ENCODE measurements at regions not wholly inside any gene's neighbourhood (a gene's known extent, or its start where the extent isn't known, plus 50 kb on each side); places are given as distances from the start of the nearest gene placed in this dataset.

DNA sequence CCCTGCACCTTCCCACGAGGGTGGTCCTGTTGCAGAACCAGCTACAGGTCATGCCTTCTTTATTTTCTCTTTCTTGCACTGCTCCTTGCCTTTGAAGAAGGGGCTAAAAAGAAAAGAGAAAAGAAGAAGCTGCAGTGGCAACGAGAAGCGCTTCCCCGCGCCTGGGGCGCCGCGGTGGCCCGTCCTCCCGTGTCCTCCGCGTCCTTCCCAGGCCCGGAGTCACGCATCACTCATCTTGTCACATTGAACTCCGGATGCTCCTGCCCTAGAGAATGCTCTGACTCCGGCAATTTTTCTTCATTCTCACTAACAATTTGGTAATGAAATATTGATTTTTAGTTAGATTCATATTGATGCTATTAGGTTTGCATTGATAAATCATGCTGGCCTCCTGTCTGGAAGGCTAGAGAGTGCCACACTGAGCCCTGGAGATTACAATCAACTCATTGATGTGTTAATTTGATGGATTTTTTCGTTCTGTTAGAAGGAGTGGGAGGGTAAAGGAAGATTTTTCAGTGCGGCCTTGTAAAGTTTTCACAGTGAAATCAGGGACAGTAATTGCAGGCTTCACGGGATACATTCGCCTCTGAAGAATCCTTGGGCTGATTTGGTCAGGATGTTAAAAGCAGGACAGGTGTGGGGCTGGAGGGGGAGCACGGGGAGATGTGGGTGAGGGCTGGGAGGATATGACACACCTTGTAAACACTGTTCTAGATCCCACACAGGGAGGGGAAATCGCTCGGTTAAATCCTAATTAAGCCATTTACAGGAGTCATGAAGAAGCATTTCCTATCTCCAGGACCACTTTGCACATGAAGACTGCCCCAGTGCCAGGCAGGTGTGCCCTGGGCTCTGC lies 349.3 kb downstream of the ZNF516 start:
- Histone ChIP-seq H3K4me3 (replicated peaks in 1 of 3; ENCODE audit: low read depth in 2 of 3, low read length in 3 of 3) (no peak overlapping the region), H4K20me1 (ENCODE audit: insufficient read depth, low read length) (no peaks in the 10 kb centered on the region), H2AFZ (ENCODE audit: insufficient read depth, low read depth, low read length, poor library complexity, severe bottlenecking) (no peak overlapping the region), H3K4me2 (replicated peaks; ENCODE audit: extremely low read depth, low read length, poor library complexity, severe bottlenecking) (no peak overlapping the region), H3K27me3 (ENCODE audit: control insufficient read depth in 2 of 2, insufficient read depth in 2 of 2, low read length in 2 of 2) (no peaks in the 10 kb centered on the region), H3K9me3 (replicated peaks in 1 of 2; ENCODE audit: control insufficient read depth in 1 of 2, insufficient read depth in 1 of 2, low read length in 2 of 2) (no peaks in the 10 kb centered on the region), H3K79me2 (ENCODE audit: insufficient read depth, low read length) (no peaks in the 10 kb centered on the region), H3K27ac (ENCODE audit: low read depth in 1 of 2, low read length in 2 of 2) (no peak overlapping the region), H3K9ac (ENCODE audit: insufficient read depth, low read length, poor library complexity, severe bottlenecking) (no peak overlapping the region), H3K36me3 (replicated peaks in 1 of 2; ENCODE audit: control insufficient read depth in 1 of 2, insufficient read depth in 2 of 2, low read length in 2 of 2) (no peaks in the 10 kb centered on the region), H3K4me1 (ENCODE audit: control insufficient read depth in 1 of 2, insufficient read depth in 2 of 2, low read length in 2 of 2) (no peaks in the 10 kb centered on the region)
- H3K27ac Mint-ChIP-seq, result no peak overlapping the region
- TF ChIP-seq, protein P1, sequence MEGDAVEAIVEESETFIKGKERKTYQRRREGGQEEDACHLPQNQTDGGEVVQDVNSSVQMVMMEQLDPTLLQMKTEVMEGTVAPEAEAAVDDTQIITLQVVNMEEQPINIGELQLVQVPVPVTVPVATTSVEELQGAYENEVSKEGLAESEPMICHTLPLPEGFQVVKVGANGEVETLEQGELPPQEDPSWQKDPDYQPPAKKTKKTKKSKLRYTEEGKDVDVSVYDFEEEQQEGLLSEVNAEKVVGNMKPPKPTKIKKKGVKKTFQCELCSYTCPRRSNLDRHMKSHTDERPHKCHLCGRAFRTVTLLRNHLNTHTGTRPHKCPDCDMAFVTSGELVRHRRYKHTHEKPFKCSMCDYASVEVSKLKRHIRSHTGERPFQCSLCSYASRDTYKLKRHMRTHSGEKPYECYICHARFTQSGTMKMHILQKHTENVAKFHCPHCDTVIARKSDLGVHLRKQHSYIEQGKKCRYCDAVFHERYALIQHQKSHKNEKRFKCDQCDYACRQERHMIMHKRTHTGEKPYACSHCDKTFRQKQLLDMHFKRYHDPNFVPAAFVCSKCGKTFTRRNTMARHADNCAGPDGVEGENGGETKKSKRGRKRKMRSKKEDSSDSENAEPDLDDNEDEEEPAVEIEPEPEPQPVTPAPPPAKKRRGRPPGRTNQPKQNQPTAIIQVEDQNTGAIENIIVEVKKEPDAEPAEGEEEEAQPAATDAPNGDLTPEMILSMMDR (IDR thresholded peaks at IDR 0.05), result no peak
- no peak overlapping the region for H3K4me3 Mint-ChIP-seq
- no peaks in the 10 kb centered on the region for H3K36me3 Mint-ChIP-seq
- no peak for DNase-seq
- intact Hi-C loops (cut with micrococcal nuclease), result no loop called here
- H3K4me1 Mint-ChIP-seq, result no peaks in the 10 kb centered on the region
- peaks cover 0 to 6% (median 2%) of the 10 kb centered on the region in 7 donors for H3K9me3 Mint-ChIP-seq
- WGBS (ENCODE audit: insufficient coverage), result 91% methylated on average over 9 of the region's 23 CpGs
- H3K27me3 Mint-ChIP-seq (ENCODE audit: low read depth in 3 of 3), result peaks cover 3 to 10% (median 5%) of the 10 kb centered on the region in 3 donors

DNA sequence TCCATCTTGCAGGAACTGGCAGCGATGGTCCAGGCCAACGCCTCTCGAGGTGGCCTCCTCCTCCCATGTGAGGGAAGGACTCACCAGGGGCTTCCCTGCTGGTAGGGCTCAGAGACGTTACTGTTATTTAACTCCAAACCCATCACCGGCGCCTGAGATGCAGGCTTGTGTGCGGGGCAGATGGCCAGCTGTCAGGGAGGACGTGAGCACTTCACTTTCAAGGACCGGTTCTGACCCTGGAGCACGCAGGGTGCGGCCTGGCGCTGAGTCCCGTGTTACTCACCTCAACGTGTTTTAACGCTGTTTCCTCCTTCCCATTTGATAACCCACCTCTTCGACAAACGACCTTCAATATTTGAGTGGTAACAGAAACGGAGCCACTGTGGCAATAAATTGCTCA lies 350.2 kb downstream of the ZNF516 start:
- Histone ChIP-seq H3K79me2 (ENCODE audit: insufficient read depth, low read length) (no peaks in the 10 kb centered on the region), H2AFZ (ENCODE audit: insufficient read depth, low read depth, low read length, poor library complexity, severe bottlenecking) (no peak overlapping the region), H3K9me3 (replicated peaks in 1 of 2; ENCODE audit: control insufficient read depth in 1 of 2, insufficient read depth in 1 of 2, low read length in 2 of 2) (peaks cover 1 to 2% of the 10 kb centered on the region in 2 donors), H4K20me1 (ENCODE audit: insufficient read depth, low read length) (no peaks in the 10 kb centered on the region), H3K9ac (ENCODE audit: insufficient read depth, low read length, poor library complexity, severe bottlenecking) (no peak overlapping the region), H3K27ac (ENCODE audit: low read depth in 1 of 2, low read length in 2 of 2) (no peak overlapping the region), H3K36me3 (replicated peaks in 1 of 2; ENCODE audit: control insufficient read depth in 1 of 2, insufficient read depth in 2 of 2, low read length in 2 of 2) (no peaks in the 10 kb centered on the region), H3K4me1 (ENCODE audit: control insufficient read depth in 1 of 2, insufficient read depth in 2 of 2, low read length in 2 of 2) (no peaks in the 10 kb centered on the region), H3K4me3 (replicated peaks in 1 of 3; ENCODE audit: low read depth in 2 of 3, low read length in 3 of 3) (no peak overlapping the region), H3K27me3 (ENCODE audit: control insufficient read depth in 2 of 2, insufficient read depth in 2 of 2, low read length in 2 of 2) (no peaks in the 10 kb centered on the region), H3K4me2 (replicated peaks; ENCODE audit: extremely low read depth, low read length, poor library complexity, severe bottlenecking) (no peak overlapping the region)
- H3K27me3 Mint-ChIP-seq (ENCODE audit: low read depth in 3 of 3), result peaks cover 3 to 8% (median 8%) of the 10 kb centered on the region in 3 donors
- WGBS (ENCODE audit: insufficient coverage), result 88% methylated on average over 15 of the region's 18 CpGs
- no peak for DNase-seq
- H3K4me3 Mint-ChIP-seq, result no peak overlapping the region
- H3K27ac Mint-ChIP-seq, result no peak overlapping the region
- intact Hi-C loops (cut with micrococcal nuclease), result no loop called here
- no peaks in the 10 kb centered on the region for H3K4me1 Mint-ChIP-seq
- peaks cover 0 to 8% (median 5%) of the 10 kb centered on the region in 7 donors for H3K9me3 Mint-ChIP-seq
- TF ChIP-seq, protein P1 (IDR thresholded peaks at IDR 0.05), result no peak
- no peaks in the 10 kb centered on the region for H3K36me3 Mint-ChIP-seq
